Body of pancreas (tissue), 4 donors: ENCODE measurements at regions not wholly inside any gene's neighbourhood (a gene's known extent, or its start where the extent isn't known, plus 50 kb on each side); places are given as distances from the start of the nearest gene placed in this dataset.

ENCODE experiments used
- ATAC-seq: fragments of 150-250 bp; one replicate; pipeline ENCODE4 v1.9.1; 2016
- DNase-seq, 4 donors: peaks; one replicate each; pipeline ENCODE4 v3.0.0-alpha.2; 2019
- H3K27ac ChIP-seq, 4 donors: fragments of 200-600 bp; sonication (generic); 1 replicate in 3 of 4; 2 replicates in 1 of 4; pipeline versions ENCODE4 v1.5.1 to v1.6.1; 2016 to 2019; ENCODE audit warnings: mild to moderate bottlenecking in 1 of 4, mixed read lengths in 1 of 4, moderate library complexity in 1 of 4
- H3K27me3 ChIP-seq, 2 donors: fragments of 200-600 bp; sonication (generic); one replicate each; pipeline ENCODE4 v1.6.0; 2016; ENCODE audit warnings: mild to moderate bottlenecking in 1 of 2
- H3K36me3 ChIP-seq, 2 donors: fragments of 200-600 bp; sonication (generic); replicated peaks in 1 of 2; 2 replicates each; pipeline ENCODE4 v1.5.1; 2016; ENCODE audit warnings: low read depth in 2 of 2; ENCODE audit not compliant: insufficient read depth in 1 of 2
- H3K4me1 ChIP-seq: fragments of 200-600 bp; sonication (generic); one replicate; pipeline ENCODE4 v1.6.0; 2016
- H3K4me3 ChIP-seq, 2 donors: fragments of 200-600 bp; sonication (generic); 1 replicate in 1 of 2; 2 replicates in 1 of 2; pipeline ENCODE4 v1.5.1; 2016 to 2019
- H3K9me3 ChIP-seq, 3 donors: fragments of 200-600 bp; sonication (generic); 1 replicate in 2 of 3; 2 replicates in 1 of 3; pipeline ENCODE4 v1.5.1; 2016
- POLR2A ChIP-seq, 3 donors: fragments of 450-650 bp; IDR thresholded peaks; one replicate each; pipeline ENCODE4 v1.6.1; 2016; ENCODE audit warnings: antibody characterized with exemption in 3 of 3, mild to moderate bottlenecking in 2 of 3
- WGBS, 2 donors: methylation state at CpG; one replicate each; pipeline ENCODE4 v1.1.5; 2017; 5-methylcytosine and 5-hydroxymethylcytosine counted together
- intact Hi-C: fragments of 100-400 bp; cut with DNase I; formaldehyde crosslinking; loops from one replicate; pipeline ENCODE4 v1.15.1; 2023
- TF ChIP-seq, protein P1 (sequence below), 7 experiments: fragments of 450-650 bp in 4 of 7; fragments of 200-600 bp in 3 of 7; sonication (generic) in 3 of 7; IDR thresholded peaks; one replicate each; pipeline ENCODE4 v1.5.1; 2016 to 2019; ENCODE audit warnings: antibody characterized with exemption in 7 of 7

DNA sequence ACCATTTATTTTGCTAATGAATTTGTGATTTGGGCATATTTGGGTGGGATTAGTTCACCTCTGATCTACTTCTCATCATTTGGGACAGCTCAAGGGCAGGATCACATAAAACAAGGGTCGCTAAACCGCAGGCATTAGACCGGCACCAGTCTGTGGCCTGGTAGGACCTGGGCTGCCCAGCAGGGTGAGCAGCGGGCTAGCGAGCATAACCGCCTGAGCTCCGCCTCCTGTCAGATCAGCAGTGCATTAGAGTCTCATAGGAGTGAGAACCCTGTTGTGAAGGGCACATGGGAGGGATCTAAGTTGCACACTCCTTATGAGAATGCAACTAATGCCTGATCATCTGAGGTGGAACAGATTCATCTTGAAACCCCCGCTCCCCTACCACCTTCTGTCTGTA, 785.3 kb downstream of the TRHDE start:
- Histone ChIP-seq H3K36me3 (no peaks in the 10 kb centered on the region), H3K4me1 (no peaks in the 10 kb centered on the region), H3K4me3 (no peak overlapping the region), H3K9me3 (no peaks in the 10 kb centered on the region), H3K27me3 (no peaks in the 10 kb centered on the region), H3K27ac (no peak overlapping the region)
- intact Hi-C loops: no loop called here
- no peak for ATAC-seq
- no peak for DNase-seq
- TF ChIP-seq, protein P1, sequence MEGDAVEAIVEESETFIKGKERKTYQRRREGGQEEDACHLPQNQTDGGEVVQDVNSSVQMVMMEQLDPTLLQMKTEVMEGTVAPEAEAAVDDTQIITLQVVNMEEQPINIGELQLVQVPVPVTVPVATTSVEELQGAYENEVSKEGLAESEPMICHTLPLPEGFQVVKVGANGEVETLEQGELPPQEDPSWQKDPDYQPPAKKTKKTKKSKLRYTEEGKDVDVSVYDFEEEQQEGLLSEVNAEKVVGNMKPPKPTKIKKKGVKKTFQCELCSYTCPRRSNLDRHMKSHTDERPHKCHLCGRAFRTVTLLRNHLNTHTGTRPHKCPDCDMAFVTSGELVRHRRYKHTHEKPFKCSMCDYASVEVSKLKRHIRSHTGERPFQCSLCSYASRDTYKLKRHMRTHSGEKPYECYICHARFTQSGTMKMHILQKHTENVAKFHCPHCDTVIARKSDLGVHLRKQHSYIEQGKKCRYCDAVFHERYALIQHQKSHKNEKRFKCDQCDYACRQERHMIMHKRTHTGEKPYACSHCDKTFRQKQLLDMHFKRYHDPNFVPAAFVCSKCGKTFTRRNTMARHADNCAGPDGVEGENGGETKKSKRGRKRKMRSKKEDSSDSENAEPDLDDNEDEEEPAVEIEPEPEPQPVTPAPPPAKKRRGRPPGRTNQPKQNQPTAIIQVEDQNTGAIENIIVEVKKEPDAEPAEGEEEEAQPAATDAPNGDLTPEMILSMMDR (IDR thresholded peaks at IDR 0.05): no peak
- no peak for TF ChIP-seq POLR2A (IDR thresholded peaks at IDR 0.05)
- 93 to 96% methylated on average over 7 to 8 of the region's 8 CpGs for WGBS, 2 donors

DNA sequence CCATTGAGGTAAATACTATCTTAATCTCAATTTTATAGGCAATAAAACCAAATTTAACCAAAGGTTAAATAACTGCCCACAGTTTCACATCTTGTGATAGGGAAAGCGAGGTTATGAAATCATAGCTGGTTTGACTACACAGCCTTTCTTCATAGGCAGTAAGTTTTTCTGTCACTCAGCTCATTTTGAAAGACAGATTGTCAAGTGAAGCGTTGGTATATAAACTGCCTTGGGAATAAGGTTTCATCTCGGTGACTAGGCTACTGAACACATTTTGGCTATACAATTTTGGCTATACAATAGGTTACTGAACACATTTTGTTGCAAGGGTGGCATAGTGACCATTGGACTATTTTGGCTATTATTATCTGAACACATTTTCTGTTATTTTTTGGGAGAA, 793.7 kb downstream of the TRHDE start:
- Histone ChIP-seq H3K27me3 (no peaks in the 10 kb centered on the region), H3K9me3 (no peaks in the 10 kb centered on the region), H3K27ac (no peak overlapping the region), H3K4me3 (no peak overlapping the region), H3K36me3 (no peaks in the 10 kb centered on the region), H3K4me1 (no peaks in the 10 kb centered on the region)
- no peak for TF ChIP-seq POLR2A (IDR thresholded peaks at IDR 0.05)
- no peak for ATAC-seq
- WGBS, 2 donors: 65 to 66% methylated on average over 3 of the region's 3 CpGs
- DNase-seq: no peak
- intact Hi-C loops: no loop called here

DNA sequence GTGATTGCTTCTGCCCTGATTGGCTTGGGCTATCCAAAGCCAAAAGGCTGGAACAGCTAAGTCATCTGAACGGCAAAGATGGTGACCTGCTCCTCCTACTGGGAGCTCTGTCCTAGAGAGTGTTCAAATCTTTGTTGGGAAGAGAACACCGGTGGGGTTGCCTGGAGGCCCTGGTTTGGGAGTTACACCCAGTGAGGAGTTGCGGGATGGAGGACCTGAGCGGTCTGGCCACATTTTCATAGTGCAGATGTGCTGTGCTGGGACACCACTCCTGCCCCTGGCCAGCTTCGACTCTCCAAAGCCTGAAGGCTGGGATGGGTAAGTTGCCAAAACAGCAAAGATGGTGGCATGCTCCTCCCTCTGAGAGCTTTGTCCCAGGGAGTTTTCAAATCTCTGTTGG, 795.4 kb downstream of the TRHDE start:
- no peak overlapping the region for H3K27ac ChIP-seq
- no peaks in the 10 kb centered on the region for H3K9me3 ChIP-seq
- DNase-seq (no peak), ATAC-seq (no peak)
- H3K36me3 ChIP-seq: no peaks in the 10 kb centered on the region
- H3K4me1 ChIP-seq: no peaks in the 10 kb centered on the region
- 80% methylated on average over 5 of the region's 5 CpGs for WGBS, 2 donors
- no peaks in the 10 kb centered on the region for H3K27me3 ChIP-seq
- intact Hi-C loops: no loop called here
- TF ChIP-seq, protein P1 (IDR thresholded peaks at IDR 0.05): no peak
- no peak for TF ChIP-seq POLR2A (IDR thresholded peaks at IDR 0.05)
- H3K4me3 ChIP-seq: no peak overlapping the region

DNA sequence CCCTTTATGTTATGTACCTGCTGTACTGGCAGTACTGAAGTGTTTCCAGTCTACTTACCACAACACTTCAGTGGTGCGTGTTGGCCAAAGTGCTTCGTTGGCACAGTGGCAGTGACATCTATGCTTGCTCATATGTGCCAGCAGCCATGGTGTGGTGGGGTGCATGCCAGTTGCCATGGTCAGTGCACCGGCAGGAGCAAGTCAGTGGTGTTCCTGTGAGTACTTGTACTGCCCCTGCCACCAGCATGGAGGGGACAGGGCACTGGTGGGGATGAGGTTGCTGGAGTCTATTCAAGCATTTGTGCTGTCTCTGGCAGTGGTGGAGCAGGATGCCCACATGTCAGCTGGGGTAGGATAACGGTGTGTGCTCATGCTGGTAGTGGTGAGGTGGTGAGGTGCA, 800.0 kb downstream of the TRHDE start:
- no peak for ATAC-seq
- intact Hi-C loops: no loop called here

DNA sequence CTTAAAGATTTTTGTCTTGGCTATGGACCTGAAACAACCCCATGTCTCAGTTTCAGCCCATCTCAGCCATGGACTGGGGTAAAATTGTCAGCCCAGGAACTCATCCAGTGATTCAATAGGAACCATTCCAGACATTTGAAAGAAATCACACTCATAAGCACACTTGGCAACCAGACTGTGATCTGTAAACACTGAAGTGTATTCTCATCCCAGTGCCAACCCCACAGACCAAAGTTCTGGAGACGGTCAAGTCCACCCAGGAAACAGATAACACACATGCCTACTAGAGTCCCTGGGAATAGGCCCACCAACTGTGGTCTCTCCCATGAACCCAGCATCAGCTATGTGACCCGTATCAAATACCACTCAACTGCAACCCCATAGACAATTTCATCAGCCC, 804.6 kb downstream of the TRHDE start:
- H3K27me3 ChIP-seq: no peaks in the 10 kb centered on the region
- no peaks in the 10 kb centered on the region for H3K36me3 ChIP-seq
- no peaks in the 10 kb centered on the region for H3K4me1 ChIP-seq
- 63 to 67% methylated on average over 2 of the region's 2 CpGs for WGBS, 2 donors
- H3K9me3 ChIP-seq: no peaks in the 10 kb centered on the region
- ATAC-seq: no peak
- no peak overlapping the region for H3K27ac ChIP-seq
- intact Hi-C loops: no loop called here
- TF ChIP-seq, protein P1 (IDR thresholded peaks at IDR 0.05): no peak
- TF ChIP-seq POLR2A (IDR thresholded peaks at IDR 0.05): no peak
- no peak overlapping the region for H3K4me3 ChIP-seq
- no peak for DNase-seq

More for the DNA sequence above, 800.0 kb downstream of the TRHDE start:
- Histone ChIP-seq H3K27ac (no peak overlapping the region), H3K4me3 (no peak overlapping the region), H3K9me3 (no peaks in the 10 kb centered on the region), H3K27me3 (no peaks in the 10 kb centered on the region), H3K36me3 (no peaks in the 10 kb centered on the region), H3K4me1 (no peaks in the 10 kb centered on the region)
- DNase-seq: no peak
- WGBS, 2 donors: 83 to 88% methylated on average over 4 of the region's 4 CpGs
- TF ChIP-seq, protein P1 (IDR thresholded peaks at IDR 0.05): no peak
- no peak for TF ChIP-seq POLR2A (IDR thresholded peaks at IDR 0.05)
